HepG2 (cell line): ENCODE measurements at regions not wholly inside any gene's neighbourhood (a gene's known extent, or its start where the extent isn't known, plus 50 kb on each side); places are given as distances from the start of the nearest gene placed in this dataset.

Source experiments
- ATAC-seq: fragments of 200-7000 bp; cut with Tn5 transposase; 3 replicates; pipeline ENCODE4 v1.9.1; 2020; ENCODE audit warnings: mild to moderate bottlenecking, moderate library complexity
- BruUV-seq: library from RNA; stranded (reverse); fragments of 400-500 nt; replicated peaks from 2 replicates; lab custom pipeline; 2021; lab: Mats Ljungman, UMichigan
- CTCF ChIA-PET: fragments of 300-600 bp; formaldehyde crosslinking; extraction: SDS; loops from one replicate; lab custom pipeline; 2021; ENCODE audit warnings: low total read pairs, inconsistent platforms, low intra/inter-chr PET ratio; lab: Yijun Ruan, JAX
- POLR2A ChIA-PET: fragments of 350-600 bp; sonication (Branson Sonifier 250); formaldehyde crosslinking; loops from one replicate; lab custom pipeline; 2020; ENCODE audit warnings: antibody characterized with exemption, inconsistent platforms; lab: Yijun Ruan, JAX
- DNase-seq: peaks from one replicate; pipeline ENCODE4 v3.0.0-alpha.2; 2015; ENCODE audit warnings: low spot score
- FAIRE-seq: peaks from 3 replicates; lab custom pipeline; 2011; peaks lifted over from hg19 to GRCh38; lab: Jason Lieb, UNC
- H2AFZ ChIP-seq: one replicate; pipeline ENCODE4 v1.6.1; 2011; ENCODE audit warnings: low read length, inconsistent platforms
- H3K27ac ChIP-seq: fragments of 300-600 bp; 3 replicates; pipeline ENCODE4 v1.8.0; 2011; ENCODE audit warnings: mixed run types, mild to moderate bottlenecking, mixed read lengths, low read length, inconsistent platforms; ENCODE audit not compliant: insufficient read depth; ENCODE audit errors: extremely low read length
- H3K27me3 ChIP-seq, 2 experiments: fragments of 200-600 bp in 1 of 2; 2 replicates in 1 of 2; 3 replicates in 1 of 2; pipeline versions ENCODE4 v1.6.0 to v1.8.0; 2011; ENCODE audit warnings: low read length in 2 of 2, mild to moderate bottlenecking in 2 of 2, moderate library complexity in 2 of 2, inconsistent platforms in 1 of 2; ENCODE audit not compliant: insufficient read depth in 2 of 2, control insufficient read depth in 1 of 2
- H3K36me3 ChIP-seq, 2 experiments: fragments of 200-600 bp in 1 of 2; replicated peaks in 1 of 2; 2 replicates in 1 of 2; 3 replicates in 1 of 2; pipeline versions ENCODE4 v1.5.1 to v1.8.0; 2011; ENCODE audit warnings: low read length in 2 of 2, inconsistent platforms in 1 of 2; ENCODE audit not compliant: insufficient read depth in 2 of 2, control insufficient read depth in 1 of 2
- H3K4me1 ChIP-seq: 2 replicates; pipeline ENCODE4 v1.5.1; 2012; ENCODE audit warnings: low read length, inconsistent platforms; ENCODE audit not compliant: insufficient read depth
- H3K4me2 ChIP-seq: 2 replicates; pipeline ENCODE4 v1.6.0; 2011; ENCODE audit warnings: low read depth, low read length, inconsistent platforms
- H3K4me3 ChIP-seq, 3 experiments: fragments of 200-600 bp in 1 of 3; sonication (generic), shearing (Covaris generic) in 1 of 3; replicated peaks in 1 of 3; 2 replicates each; pipeline ENCODE4 v1.5.1; 2011 to 2016; ENCODE audit warnings: low read length in 3 of 3, inconsistent platforms in 2 of 3, low read depth in 2 of 3, mild to moderate bottlenecking in 2 of 3, control low read depth in 1 of 3, mixed read lengths in 1 of 3; ENCODE audit not compliant: insufficient read depth in 1 of 3
- H3K79me2 ChIP-seq: one replicate; pipeline ENCODE4 v1.6.1; 2011; ENCODE audit warnings: low read length, inconsistent platforms; ENCODE audit not compliant: insufficient read depth
- H3K9ac ChIP-seq: 2 replicates; pipeline ENCODE4 v1.6.0; 2011; ENCODE audit warnings: mild to moderate bottlenecking, low read depth, low read length, inconsistent platforms; ENCODE audit not compliant: insufficient read depth
- H3K9me3 ChIP-seq: 2 replicates; pipeline ENCODE4 v1.5.1; 2012; ENCODE audit warnings: mild to moderate bottlenecking, low read length
- H4K20me1 ChIP-seq: 2 replicates; pipeline ENCODE4 v1.6.0; 2011; ENCODE audit warnings: inconsistent platforms, mild to moderate bottlenecking, low read length, moderate library complexity; ENCODE audit not compliant: insufficient read depth
- BCL6 ChIP-seq: IDR thresholded peaks from 2 replicates; pipeline ENCODE4 v1.6.1; 2016; ENCODE audit warnings: missing genetic modification reagents, missing compliant biosample characterization
- CBX1 ChIP-seq: IDR thresholded peaks from one replicate; pipeline ENCODE4 v1.6.1; 2016; ENCODE audit warnings: antibody characterized with exemption, low read depth
- FOXA1 ChIP-seq, 2 experiments: fragments of 450-650 bp in 1 of 2; sonication (generic) in 1 of 2; formaldehyde crosslinking in 1 of 2; IDR thresholded peaks; 2 replicates each; pipeline versions ENCODE4 v1.4.0 to v1.6.1; 2016 to 2020; ENCODE audit warnings: missing genetic modification reagents in 1 of 2
- FOXA3 ChIP-seq: IDR thresholded peaks from 2 replicates; pipeline ENCODE4 v1.6.1; 2016; ENCODE audit warnings: missing genetic modification reagents, missing compliant biosample characterization
- GZF1 ChIP-seq: sonication (generic); formaldehyde crosslinking; IDR thresholded peaks from 2 replicates; pipeline ENCODE4 v1.5.1; 2020; ENCODE audit warnings: mild to moderate bottlenecking, missing genetic modification reagents
- SCMH1 ChIP-seq: sonication (generic); formaldehyde crosslinking; IDR thresholded peaks from 2 replicates; pipeline ENCODE4 v1.9.0; 2021; ENCODE audit warnings: missing genetic modification reagents, mild to moderate bottlenecking, borderline replicate concordance
- YEATS4 ChIP-seq: sonication (generic); formaldehyde crosslinking; IDR thresholded peaks from 2 replicates; pipeline ENCODE4 v1.4.0; 2020; ENCODE audit warnings: missing genetic modification reagents, borderline replicate concordance
- ZNF3 ChIP-seq: IDR thresholded peaks from 2 replicates; pipeline ENCODE4 v1.7.0; 2017; ENCODE audit warnings: inconsistent platforms
- ZNF432 ChIP-seq: sonication (generic); formaldehyde crosslinking; IDR thresholded peaks from 2 replicates; pipeline ENCODE4 v1.5.0; 2020; ENCODE audit warnings: missing genetic modification reagents, mild to moderate bottlenecking, borderline replicate concordance
- ZNF598 ChIP-seq: sonication (generic); formaldehyde crosslinking; IDR thresholded peaks from 2 replicates; pipeline ENCODE4 v1.5.1; 2020; ENCODE audit warnings: mild to moderate bottlenecking, missing genetic modification reagents, borderline replicate concordance
- ZNF816 ChIP-seq: sonication (generic); formaldehyde crosslinking; IDR thresholded peaks from 2 replicates; pipeline ENCODE4 v1.8.0; 2022; ENCODE audit warnings: missing genetic modification reagents, mild to moderate bottlenecking, borderline replicate concordance
- ZSCAN25 ChIP-seq: sonication (generic); formaldehyde crosslinking; IDR thresholded peaks from 2 replicates; pipeline ENCODE4 v1.8.0; 2022; ENCODE audit warnings: mild to moderate bottlenecking, missing genetic modification reagents
- WGBS: methylation state at CpG from one replicate; pipeline ENCODE4 v1.1.6; 2017; ENCODE audit warnings: low lambda C conversion rate; 5-methylcytosine and 5-hydroxymethylcytosine counted together
- in situ Hi-C: cut with HindIII; loops from 2 replicates; pipeline ENCODE4 v1.10.0; 2017; ENCODE audit warnings: low pct_unique_long_range_greater_than_20kb; ENCODE audit not compliant: extremely low pct_ligation_motif_present
- intact Hi-C: fragments of 100-400 bp; cut with micrococcal nuclease; formaldehyde crosslinking; loops from one replicate; pipeline ENCODE4 v1.10.0; 2022; ENCODE audit not compliant: unreplicated experiment
- TF ChIP-seq, protein P1 (sequence below): IDR thresholded peaks from 2 replicates; pipeline ENCODE4 v1.6.1; 2012; ENCODE audit warnings: low read depth, low read length, improper control_type of control experiment
- TF ChIP-seq, protein P2 (sequence below): sonication (generic); formaldehyde crosslinking; IDR thresholded peaks from 2 replicates; pipeline ENCODE4 v1.5.1; 2020; ENCODE audit warnings: missing genetic modification reagents, mild to moderate bottlenecking, borderline replicate concordance
- TF ChIP-seq, protein P3 (sequence below): sonication (generic); IDR thresholded peaks from 2 replicates; pipeline ENCODE4 v1.6.1; 2016; ENCODE audit warnings: low read depth, borderline replicate concordance

GRCh38 chr9:87386490-87387025, 111.1 kb upstream of the DAPK1 start:
- CTCF ChIA-PET = no interaction called here
- 0% methylated on average over 2 of the region's 2 CpGs for WGBS

DNA sequence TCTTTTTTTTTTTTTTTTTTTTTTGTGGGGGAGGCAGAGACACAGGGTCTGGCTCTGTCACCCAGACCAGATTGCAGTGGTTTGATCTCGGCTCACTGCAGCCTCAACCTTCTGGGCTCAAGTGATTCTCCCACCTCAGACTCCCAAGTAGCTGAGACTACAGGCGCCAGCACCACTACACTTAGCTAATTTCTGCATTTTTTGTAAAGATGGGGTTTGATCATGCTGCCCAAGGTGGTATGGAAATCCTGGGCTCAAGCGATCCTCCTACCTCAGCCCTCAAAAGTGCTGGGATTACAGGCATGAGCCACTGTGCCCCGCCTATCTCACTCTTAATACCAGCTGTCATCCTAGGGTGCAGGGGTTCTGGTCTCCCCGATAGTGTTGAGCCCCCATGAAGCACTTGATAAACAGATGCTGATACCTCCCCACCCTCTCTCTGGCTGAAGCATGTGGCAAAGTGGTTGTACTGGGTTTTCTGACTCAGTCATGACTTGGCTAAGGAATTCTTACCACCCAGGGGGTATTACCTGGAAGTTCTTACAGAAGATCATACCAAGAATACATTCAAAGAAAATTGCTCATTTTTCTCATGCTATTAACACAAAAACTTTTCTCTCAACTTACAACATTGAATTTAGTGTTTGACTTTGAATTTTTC, 110.2 kb upstream of the DAPK1 start:
- CTCF ChIA-PET = no interaction called here
- H3K27ac ChIP-seq = no peak overlapping the region
- 70% methylated on average over 4 of the region's 5 CpGs for WGBS
- no peak overlapping the region for H3K9ac ChIP-seq
- no peaks in the 10 kb centered on the region for H4K20me1 ChIP-seq
- H3K4me2 ChIP-seq = no peak overlapping the region
- no peak for ATAC-seq
- H3K4me1 ChIP-seq = 0 out of 2 replicates have a peak, but pooled peaks cover 4% of the 10 kb centered on the region
- H3K36me3 ChIP-seq = no peaks in the 10 kb centered on the region
- no peak overlapping the region for H2AFZ ChIP-seq
- intact Hi-C loops (no loop called here), in situ Hi-C loops (no loop called here)
- no peak for FAIRE-seq
- no peak for DNase-seq
- POLR2A ChIA-PET = no interaction called here
- no peaks in the 10 kb centered on the region for H3K79me2 ChIP-seq
- H3K27me3 ChIP-seq = peaks cover 2 to 3% of the 10 kb centered on the region in 2 experiments; a peak in 3 of 5 replicates
- no peak overlapping the region for H3K4me3 ChIP-seq
- TF ChIP-seq, protein P1, sequence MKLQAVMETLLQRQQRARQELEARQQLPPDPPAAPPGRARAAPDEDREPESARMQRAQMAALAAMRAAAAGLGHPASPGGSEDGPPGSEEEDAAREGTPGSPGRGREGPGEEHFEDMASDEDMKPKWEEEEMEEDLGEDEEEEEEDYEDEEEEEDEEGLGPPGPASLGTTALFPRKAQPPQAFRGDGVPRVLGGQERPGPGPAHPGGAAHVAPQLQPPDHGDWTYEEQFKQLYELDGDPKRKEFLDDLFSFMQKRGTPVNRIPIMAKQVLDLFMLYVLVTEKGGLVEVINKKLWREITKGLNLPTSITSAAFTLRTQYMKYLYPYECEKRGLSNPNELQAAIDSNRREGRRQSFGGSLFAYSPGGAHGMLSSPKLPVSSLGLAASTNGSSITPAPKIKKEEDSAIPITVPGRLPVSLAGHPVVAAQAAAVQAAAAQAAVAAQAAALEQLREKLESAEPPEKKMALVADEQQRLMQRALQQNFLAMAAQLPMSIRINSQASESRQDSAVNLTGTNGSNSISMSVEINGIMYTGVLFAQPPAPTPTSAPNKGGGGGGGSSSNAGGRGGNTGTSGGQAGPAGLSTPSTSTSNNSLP = no peak
- TF ChIP-seq, protein P2, sequence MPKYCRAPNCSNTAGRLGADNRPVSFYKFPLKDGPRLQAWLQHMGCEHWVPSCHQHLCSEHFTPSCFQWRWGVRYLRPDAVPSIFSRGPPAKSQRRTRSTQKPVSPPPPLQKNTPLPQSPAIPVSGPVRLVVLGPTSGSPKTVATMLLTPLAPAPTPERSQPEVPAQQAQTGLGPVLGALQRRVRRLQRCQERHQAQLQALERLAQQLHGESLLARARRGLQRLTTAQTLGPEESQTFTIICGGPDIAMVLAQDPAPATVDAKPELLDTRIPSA (CRISPR knock-in tag) = no peak
- TF ChIP-seq, protein P3, sequence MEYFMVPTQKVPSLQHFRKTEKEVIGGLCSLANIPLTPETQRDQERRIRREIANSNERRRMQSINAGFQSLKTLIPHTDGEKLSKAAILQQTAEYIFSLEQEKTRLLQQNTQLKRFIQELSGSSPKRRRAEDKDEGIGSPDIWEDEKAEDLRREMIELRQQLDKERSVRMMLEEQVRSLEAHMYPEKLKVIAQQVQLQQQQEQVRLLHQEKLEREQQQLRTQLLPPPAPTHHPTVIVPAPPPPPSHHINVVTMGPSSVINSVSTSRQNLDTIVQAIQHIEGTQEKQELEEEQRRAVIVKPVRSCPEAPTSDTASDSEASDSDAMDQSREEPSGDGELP = no peak
- TF ChIP-seq GZF1 (CRISPR knock-in tag) (no peak), ZNF816 (CRISPR knock-in tag) (no peak), CBX1 (no peak), ZSCAN25 (CRISPR knock-in tag) (no peak), ZNF598 (CRISPR knock-in tag) (no peak), SCMH1 (no peak), ZNF3 (no peak)
- BruUV-seq = no TSS peak
- no peaks in the 10 kb centered on the region for H3K9me3 ChIP-seq

More at GRCh38 chr9:87386490-87387025, 111.1 kb upstream of the DAPK1 start:
- H3K27me3 ChIP-seq = peaks cover 0 to 2% of the 10 kb centered on the region in 2 experiments; a peak in 2 of 5 replicates
- no peak overlapping the region for H3K4me3 ChIP-seq
- H3K9ac ChIP-seq = no peak overlapping the region
- no peaks in the 10 kb centered on the region for H4K20me1 ChIP-seq
- ATAC-seq (peak; percentile 47; the same call in 1 of the 3 replicates), DNase-seq (peak; percentile 33), FAIRE-seq (no peak)
- TF ChIP-seq, protein P3 = peak; percentile 33; the same call in 1 of the 2 replicates
- TF ChIP-seq FOXA3 = peak; percentile 42; the same call in 1 of the 2 replicates
- no peak for TF ChIP-seq YEATS4 (CRISPR knock-in tag)
- no peak for TF ChIP-seq ZNF432 (CRISPR knock-in tag)
- 0 out of 2 replicates have a peak, but pooled peaks have one; percentile 37 for TF ChIP-seq BCL6 (CRISPR knock-in tag)
- TF ChIP-seq FOXA1 (IDR thresholded peaks at IDR 0.05) = no peak
- peak; percentile 54; the same call in 1 of the 2 replicates for TF ChIP-seq FOXA1 (CRISPR knock-in tag; IDR thresholded peaks at IDR 0.05)
- H3K36me3 ChIP-seq = no peaks in the 10 kb centered on the region
- H3K4me2 ChIP-seq = no peak overlapping the region
- POLR2A ChIA-PET = no interaction called here
- H3K4me1 ChIP-seq = peaks cover 8% of the 10 kb centered on the region
- no peak overlapping the region for H3K27ac ChIP-seq
- intact Hi-C loops (no loop called here), in situ Hi-C loops (no loop called here)
- BruUV-seq = no TSS peak
- H3K79me2 ChIP-seq = no peaks in the 10 kb centered on the region
- no peak overlapping the region for H2AFZ ChIP-seq
- H3K9me3 ChIP-seq = no peaks in the 10 kb centered on the region
